GM19328 (cell line): ENCODE measurements at regions not wholly inside any gene's neighbourhood (a gene's known extent, or its start where the extent isn't known, plus 50 kb on each side); places are given as distances from the start of the nearest gene placed in this dataset.

Experiments used
- ATAC-seq: cut with Tn5 transposase; IDR thresholded peaks from one replicate; pipeline ENCODE4 v1.9.1; 2021; ENCODE audit warnings: mild to moderate bottlenecking, moderate library complexity; ENCODE audit not compliant: unreplicated experiment

DNA sequence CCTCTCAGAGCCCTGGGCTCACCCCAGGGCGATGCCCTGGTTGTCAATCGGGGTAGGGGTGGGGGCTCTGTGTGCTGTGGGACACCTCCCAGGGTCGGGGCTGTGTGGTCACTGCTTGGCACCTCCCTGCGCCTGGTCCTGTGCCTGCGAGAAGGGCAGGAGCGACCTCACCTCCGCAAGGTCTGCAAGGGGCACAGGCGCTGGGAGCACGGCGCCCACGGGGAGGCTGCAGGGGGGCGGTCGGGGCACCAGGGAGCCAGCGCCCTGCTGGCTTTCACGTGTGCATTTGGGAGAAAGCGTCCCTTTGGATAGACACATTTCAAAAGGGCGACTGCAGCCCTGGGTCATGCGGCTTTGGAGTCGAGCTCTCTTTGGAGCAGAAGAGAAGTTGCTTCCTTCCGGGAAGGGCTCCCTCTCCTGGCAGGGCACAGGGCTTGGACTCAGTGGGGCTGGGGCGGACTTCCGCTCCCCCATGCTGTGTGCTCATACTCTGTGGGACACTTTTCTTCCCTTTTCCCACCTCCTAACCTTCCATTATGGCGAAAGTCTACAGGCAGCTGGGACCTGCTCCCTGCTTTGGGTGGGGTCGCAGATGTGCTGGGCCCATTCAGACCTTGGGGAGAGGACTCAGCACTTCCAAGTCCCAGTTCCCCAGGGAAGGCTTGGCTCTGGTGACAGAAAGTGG, 52.9 kb upstream of the SLC28A3 start:
- ATAC-seq = no peak

DNA sequence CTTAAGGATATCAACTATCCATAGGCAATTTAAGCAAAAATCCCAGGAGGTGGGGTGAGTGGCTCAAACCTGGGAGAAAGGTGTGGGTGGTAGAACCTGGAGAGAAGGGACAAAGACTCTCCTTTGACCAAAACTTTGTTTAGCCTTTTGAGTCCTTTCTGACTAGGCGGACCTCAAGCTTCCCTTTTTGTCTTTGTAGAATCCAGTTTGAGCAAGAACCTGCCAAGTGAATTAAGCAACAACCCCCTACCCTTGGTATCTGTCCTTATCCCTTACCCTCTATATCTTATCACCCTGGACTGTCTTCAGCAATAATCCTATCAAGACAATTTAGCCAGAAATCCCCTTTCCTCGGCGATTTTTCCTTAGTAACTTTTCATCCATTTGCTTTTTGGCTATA, 53.5 kb upstream of the SLC28A3 start:
- ATAC-seq = no peak

DNA sequence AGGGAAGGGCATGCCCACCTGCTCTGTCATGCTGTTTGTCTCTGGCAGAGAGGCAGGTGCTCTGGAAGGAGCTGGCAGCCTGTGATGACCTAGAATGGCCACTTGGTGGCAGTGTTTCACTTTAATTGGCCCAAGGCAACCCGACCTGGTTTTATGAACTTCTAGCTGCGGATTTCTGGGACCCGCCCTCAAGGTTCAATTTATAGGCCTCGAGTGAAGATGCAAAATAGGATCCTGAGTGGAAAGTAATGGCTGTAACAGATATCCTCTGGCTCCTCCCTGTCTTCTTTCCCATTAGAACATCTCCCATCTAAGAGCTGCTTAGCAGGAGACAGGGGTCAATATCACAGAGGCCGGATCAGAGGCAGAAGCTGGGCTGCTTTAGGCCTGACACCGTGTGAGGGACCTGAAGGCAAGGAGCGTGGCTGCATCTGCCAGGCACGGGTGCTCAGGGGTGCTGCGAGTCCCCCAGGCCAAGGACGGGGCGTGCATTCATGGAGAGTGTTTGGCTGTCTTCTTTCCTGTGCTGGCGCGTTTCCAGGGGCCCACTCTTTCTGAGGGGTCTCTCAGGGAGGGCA, 56.7 kb upstream of the SLC28A3 start:
- peak; percentile 65 for ATAC-seq

GRCh38 chr9:84397822-84398221, 57.3 kb upstream of the SLC28A3 start:
- no peak for ATAC-seq

GRCh38 chr9:84402517-84402916, 62.0 kb upstream of the SLC28A3 start:
- no peak for ATAC-seq

DNA sequence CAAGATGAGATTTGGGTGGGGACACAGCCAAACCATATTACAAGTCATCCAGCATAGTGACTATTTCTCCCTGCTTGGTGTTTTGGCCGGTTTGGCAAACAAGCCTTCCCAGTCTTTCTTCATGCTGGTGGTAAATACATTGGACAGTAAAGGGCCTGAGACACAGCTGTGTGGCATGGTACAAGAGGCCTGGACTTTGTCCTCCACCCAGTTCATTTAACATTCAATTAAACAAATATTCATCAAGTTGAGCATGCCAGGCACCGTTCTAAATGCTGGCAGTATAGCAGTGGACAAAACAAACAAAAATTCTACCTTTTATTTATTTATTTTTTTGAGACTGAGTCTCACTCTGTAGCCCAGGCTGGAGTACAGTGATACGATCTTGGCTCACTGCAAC, 62.7 kb upstream of the SLC28A3 start:
- ATAC-seq = no peak

DNA sequence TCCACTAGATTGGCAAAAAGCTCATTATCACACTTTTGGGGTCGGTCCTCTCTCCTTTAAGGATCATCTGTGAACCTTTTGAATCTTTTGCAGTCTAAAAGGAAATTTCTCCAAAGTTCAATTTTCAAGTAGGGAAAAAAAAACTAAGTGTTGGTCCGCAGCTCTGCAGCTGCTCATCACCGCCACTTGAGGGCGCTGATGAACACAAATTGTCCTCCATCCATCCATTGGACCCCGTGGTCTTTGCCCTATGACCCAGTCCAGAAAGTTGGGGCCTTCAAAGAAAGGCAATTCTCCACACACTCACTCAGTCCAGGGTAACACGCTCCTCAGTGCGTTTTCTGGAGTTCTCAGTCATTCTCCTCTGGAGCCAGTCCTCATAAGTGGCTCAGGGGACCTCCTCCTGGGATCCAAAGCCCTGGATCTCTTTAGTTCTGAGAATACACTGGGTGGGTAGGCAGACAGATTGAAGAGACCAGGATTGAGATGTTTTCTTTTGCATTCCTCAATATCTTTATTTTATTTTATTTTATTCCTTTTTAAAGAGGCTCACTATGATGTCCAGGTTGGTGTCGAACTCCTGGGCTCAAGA, 63.6 kb upstream of the SLC28A3 start:
- ATAC-seq = no peak

DNA sequence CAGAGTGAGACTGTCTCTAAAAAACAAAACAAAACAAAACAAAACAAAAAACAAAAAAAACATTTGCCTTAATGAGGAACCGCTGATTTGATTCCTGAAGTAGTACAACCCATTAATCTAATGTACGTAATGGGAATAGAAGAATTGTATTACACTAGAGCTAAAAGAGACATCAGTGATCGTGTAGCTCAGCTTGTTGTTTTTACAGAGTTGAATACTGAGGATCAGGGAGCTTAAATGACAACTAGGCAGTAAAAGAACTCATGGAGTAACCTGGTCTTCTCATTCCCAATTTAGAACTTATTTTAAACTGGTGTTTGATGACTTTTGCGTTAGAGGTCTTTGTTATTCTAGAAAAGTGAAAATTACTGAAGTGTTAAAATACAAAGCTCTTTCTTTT, 65.1 kb upstream of the SLC28A3 start:
- no peak for ATAC-seq

- no peak for ATAC-seq
Measured at GRCh38 chr9:84408416-84408815, 67.9 kb upstream of the SLC28A3 start.

GRCh38 chr9:84411683-84412267, 71.2 kb upstream of the SLC28A3 start:
- no peak for ATAC-seq

- ATAC-seq = no peak
Measured at GRCh38 chr9:84412654-84413053, 72.1 kb upstream of the SLC28A3 start.

GRCh38 chr9:84413301-84413700, 72.7 kb upstream of the SLC28A3 start:
- no peak for ATAC-seq

DNA sequence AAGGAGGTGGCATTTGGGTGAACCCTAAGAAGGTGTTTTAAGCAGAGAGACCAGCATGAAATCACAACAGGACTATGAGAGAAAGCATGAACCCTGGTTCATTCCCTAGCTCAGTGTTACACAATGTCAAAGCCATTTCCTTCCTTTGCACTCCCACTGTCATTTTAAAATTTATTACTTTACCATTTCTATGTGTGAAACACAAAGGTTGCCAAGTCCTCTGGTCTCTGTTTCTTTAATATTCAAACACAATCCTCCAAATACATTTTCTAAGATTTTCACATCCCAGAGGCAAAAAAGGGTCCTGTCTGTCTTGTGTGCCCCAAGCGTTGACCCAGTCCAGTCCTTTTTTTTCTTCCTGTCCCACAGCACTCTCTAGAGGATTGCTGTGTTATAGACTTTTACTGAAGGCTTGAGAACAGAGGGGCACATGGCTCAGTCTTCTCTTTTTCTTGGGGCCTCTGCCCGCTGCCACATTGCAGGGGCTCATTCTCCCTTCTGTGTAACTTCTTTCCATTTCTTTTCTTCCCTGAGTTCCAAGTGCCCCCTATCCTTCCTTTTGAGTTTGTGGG, 78.6 kb upstream of the SLC28A3 start:
- no peak for ATAC-seq

DNA sequence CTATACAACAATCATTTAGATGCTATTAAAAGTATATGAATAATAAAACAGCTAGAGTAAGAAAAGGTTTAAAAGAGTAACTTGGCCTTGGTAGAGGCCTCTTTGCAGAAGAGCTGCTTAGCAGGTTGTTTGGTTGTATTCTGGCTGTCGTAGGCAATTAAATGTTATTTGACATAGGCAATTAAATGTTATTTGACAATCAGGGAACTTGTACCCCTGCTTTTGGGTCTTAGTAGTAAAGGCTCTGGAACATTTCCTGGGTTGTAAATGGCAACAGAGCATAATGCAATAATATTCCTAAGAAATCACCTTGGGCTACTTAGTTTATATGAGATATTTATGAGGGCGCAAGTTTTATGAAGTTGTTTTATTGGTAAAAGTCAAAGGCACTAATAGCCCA, 84.4 kb upstream of the SLC28A3 start:
- no peak for ATAC-seq

DNA sequence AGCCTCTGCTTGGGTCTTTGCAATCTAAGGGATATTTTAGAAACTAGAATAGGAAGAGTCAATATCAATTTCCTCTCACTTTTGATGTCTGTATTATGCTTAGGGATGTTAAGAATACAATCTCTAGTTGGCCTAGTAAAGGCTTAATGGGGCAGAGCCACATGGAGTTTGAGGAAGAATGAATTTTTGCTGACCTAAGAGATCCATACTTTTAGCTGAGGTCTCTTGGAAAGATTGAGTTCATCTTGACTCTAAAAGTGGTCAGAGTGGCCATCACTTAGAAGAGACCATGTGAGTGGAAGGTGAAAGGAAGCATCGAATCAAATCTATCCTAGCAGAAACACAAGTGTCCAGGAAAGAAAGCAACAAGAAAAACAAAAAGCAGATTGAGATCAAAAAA, 92.2 kb upstream of the SLC28A3 start:
- no peak for ATAC-seq

GRCh38 chr9:84435902-84436301, 95.3 kb upstream of the SLC28A3 start:
- ATAC-seq = no peak

DNA sequence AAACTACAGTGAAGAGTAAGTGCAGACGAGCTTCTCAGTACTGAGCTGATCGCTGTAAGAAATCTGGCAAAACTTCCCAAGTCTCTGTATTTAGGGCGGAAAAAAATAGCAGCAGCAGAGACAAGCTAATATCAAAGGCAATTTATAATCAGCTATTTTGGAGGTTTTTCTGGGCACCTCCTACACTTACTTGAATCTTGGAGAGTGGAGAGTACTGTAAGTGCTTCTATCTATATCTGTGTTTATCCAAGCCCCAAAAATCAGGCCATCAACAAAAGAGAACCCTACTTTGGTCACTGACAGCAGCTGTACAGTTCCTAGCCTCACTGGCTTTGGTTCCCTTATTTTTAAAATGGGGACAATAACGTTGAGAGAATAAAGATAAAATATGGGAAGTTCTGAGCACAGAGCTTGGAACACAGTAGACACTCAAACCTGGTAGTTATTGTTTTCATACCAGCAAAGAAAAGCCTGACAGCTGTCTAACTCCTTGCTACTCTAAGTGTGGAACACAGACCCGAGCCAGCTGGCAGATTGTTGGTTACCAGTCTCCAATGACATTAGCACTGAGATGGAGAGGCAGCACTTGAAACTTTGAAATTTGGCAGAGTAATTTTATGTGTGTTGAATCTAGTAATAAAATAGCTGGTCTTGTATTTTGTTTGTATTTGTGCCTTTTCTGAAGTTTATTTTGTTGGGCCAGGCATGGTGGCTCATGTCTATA, 96.0 kb upstream of the SLC28A3 start:
- no peak for ATAC-seq

- ATAC-seq = no peak
Measured at GRCh38 chr9:84438391-84438790, 97.8 kb upstream of the SLC28A3 start.

DNA sequence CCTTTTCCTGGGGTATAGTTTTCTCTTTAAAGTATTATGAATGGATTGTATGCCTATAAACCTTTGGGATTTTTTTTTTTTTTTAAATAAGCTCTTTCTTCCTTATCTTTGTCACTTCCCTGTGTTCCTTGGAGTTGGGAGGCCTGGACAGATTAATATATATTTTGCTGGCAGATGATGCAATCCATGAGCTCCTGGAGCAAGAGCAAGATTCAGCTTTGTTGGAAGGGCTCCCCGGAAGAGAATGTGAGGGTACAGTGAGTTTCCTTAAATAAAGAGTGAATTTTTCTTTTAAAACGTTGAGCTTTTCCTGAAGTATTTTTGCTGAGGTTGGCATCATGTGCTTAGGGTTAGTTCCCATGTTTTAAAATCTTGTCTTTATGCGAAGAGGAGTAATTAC, 98.7 kb upstream of the SLC28A3 start:
- no peak for ATAC-seq

DNA sequence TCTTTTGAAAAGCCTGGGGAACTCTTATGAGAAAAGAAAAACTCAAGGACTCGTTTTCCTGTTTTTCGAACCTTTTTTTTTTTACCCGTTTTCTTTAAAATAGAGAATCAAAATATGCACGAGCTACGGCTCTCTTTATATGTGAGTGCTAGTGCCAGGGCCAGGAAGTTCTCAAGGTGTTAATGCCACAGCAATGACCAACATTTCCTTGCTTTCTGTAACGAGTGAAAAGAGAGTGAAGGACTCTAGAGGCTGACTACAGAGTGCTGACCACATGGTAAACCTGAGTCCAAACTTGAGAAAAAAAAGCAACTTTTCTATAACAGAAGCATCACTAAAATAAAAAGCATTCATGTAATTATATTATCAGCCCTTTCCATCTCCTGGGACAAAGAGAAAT, 102.2 kb upstream of the SLC28A3 start:
- ATAC-seq = no peak

- no peak for ATAC-seq
Measured at GRCh38 chr9:84445737-84446136, 105.2 kb upstream of the SLC28A3 start.
